H1 (cell line): ENCODE measurements at regions not wholly inside any gene's neighbourhood (a gene's known extent, or its start where the extent isn't known, plus 50 kb on each side); places are given as distances from the start of the nearest gene placed in this dataset.

ENCODE experiments used
- CTCF ChIA-PET: fragments of 300-600 bp; sonication (Branson Sonifier 250); formaldehyde crosslinking; loops from one replicate; lab custom pipeline; 2021; ENCODE audit not compliant: partially characterized antibody; lab: Charles Lee
- POLR2A ChIA-PET: fragments of 300-600 bp; sonication (Branson Sonifier 250); formaldehyde crosslinking; loops from one replicate; lab custom pipeline; 2021; ENCODE audit warnings: inconsistent platforms; ENCODE audit not compliant: partially characterized antibody; lab: Charles Lee
- DNase-seq, 2 experiments: peaks; one replicate each; pipeline versions ENCODE4 v3.0.0 to v3.0.0-alpha.2; 2010 to 2022; ENCODE audit warnings: low spot score in 2 of 2, low read depth in 1 of 2, mixed read lengths in 1 of 2
- FAIRE-seq: peaks from 2 replicates; lab custom pipeline; 2011; peaks lifted over from hg19 to GRCh38; lab: Jason Lieb, UNC
- H2AFZ ChIP-seq: 2 replicates; pipeline ENCODE4 v1.8.1; 2012; ENCODE audit warnings: low read length, inconsistent platforms
- H2AK5ac ChIP-seq: 2 replicates; pipeline ENCODE4 v1.6.1; 2013; ENCODE audit warnings: low read depth, low read length
- H2BK120ac ChIP-seq: replicated peaks from 2 replicates; pipeline ENCODE3; 2013; ENCODE audit warnings: low read depth, low read length, inconsistent platforms
- H2BK12ac ChIP-seq: 2 replicates; pipeline ENCODE4 v1.6.1; 2013; ENCODE audit warnings: low read depth, low read length
- H2BK15ac ChIP-seq: 2 replicates; pipeline ENCODE4 v1.6.1; 2013; ENCODE audit warnings: low read length
- H2BK20ac ChIP-seq: 2 replicates; pipeline ENCODE4 v1.6.1; 2013; ENCODE audit warnings: low read length
- H2BK5ac ChIP-seq: 2 replicates; pipeline ENCODE4 v1.6.1; 2013; ENCODE audit warnings: low read depth, low read length
- H3K14ac ChIP-seq: 2 replicates; pipeline ENCODE4 v1.6.1; 2013; ENCODE audit warnings: inconsistent platforms; ENCODE audit not compliant: insufficient read length
- H3K18ac ChIP-seq: 2 replicates; pipeline ENCODE4 v1.6.1; 2013; ENCODE audit warnings: low read length; ENCODE audit errors: extremely low read depth
- H3K23ac ChIP-seq: 2 replicates; pipeline ENCODE4 v1.6.1; 2013; ENCODE audit warnings: inconsistent platforms; ENCODE audit not compliant: insufficient read length
- H3K23me2 ChIP-seq: 2 replicates; pipeline ENCODE4 v1.6.1; 2013; ENCODE audit warnings: low read depth, low read length
- H3K27ac ChIP-seq: 2 replicates; pipeline ENCODE4 v1.6.1; 2011; ENCODE audit warnings: low read depth, low read length, inconsistent platforms
- H3K27me3 ChIP-seq, 4 experiments: replicated peaks in 1 of 4; 1 replicate in 1 of 4; 2 replicates in 3 of 4; pipeline versions ENCODE4 v1.6.1 to v1.8.1; 2011 to 2013; ENCODE audit warnings: low read length in 3 of 4, mild to moderate bottlenecking in 3 of 4, inconsistent platforms in 2 of 4, mixed read lengths in 2 of 4, moderate library complexity in 1 of 4; ENCODE audit not compliant: control insufficient read depth in 3 of 4, insufficient read depth in 3 of 4; ENCODE audit errors: extremely low read depth in 1 of 4
- H3K36me3 ChIP-seq, 4 experiments: 2 replicates each; pipeline versions ENCODE4 v1.6.1 to v1.8.1; 2011 to 2013; ENCODE audit warnings: mild to moderate bottlenecking in 4 of 4, low read length in 3 of 4, moderate library complexity in 2 of 4, control low read depth in 1 of 4, inconsistent platforms in 1 of 4; ENCODE audit not compliant: insufficient read depth in 4 of 4, control insufficient read depth in 2 of 4
- H3K4ac ChIP-seq: replicated peaks from 2 replicates; pipeline ENCODE3; 2013; ENCODE audit warnings: low read length, low read depth, mixed read lengths, inconsistent platforms; ENCODE audit not compliant: insufficient read length
- H3K4me1 ChIP-seq, 4 experiments: replicated peaks in 1 of 4; 1 replicate in 1 of 4; 2 replicates in 3 of 4; pipeline versions ENCODE4 v1.6.1 to v1.8.1; 2011 to 2013; ENCODE audit warnings: low read length in 3 of 4, inconsistent platforms in 2 of 4, mixed read lengths in 1 of 4; ENCODE audit not compliant: insufficient read depth in 4 of 4, control insufficient read depth in 3 of 4
- H3K4me2 ChIP-seq, 2 experiments: 2 replicates each; pipeline versions ENCODE4 v1.6.1 to v1.8.1; 2011 to 2013; ENCODE audit warnings: low read depth in 2 of 2, low read length in 2 of 2, control low read depth in 1 of 2, inconsistent platforms in 1 of 2, mild to moderate bottlenecking in 1 of 2; ENCODE audit not compliant: insufficient read depth in 1 of 2
- H3K4me3 ChIP-seq, 4 experiments: fragments of 200-600, 300-600 bp in 1 of 4; sonication (generic), shearing (Covaris generic), sonication (Bioruptor Twin) in 1 of 4; 2 replicates each; pipeline versions ENCODE4 v1.5.1 to v1.8.1; 2011 to 2016; ENCODE audit warnings: low read length in 4 of 4, low read depth in 3 of 4, control low read depth in 2 of 4, inconsistent platforms in 2 of 4, mild to moderate bottlenecking in 2 of 4, mixed read lengths in 1 of 4, moderate library complexity in 1 of 4; ENCODE audit not compliant: insufficient read depth in 2 of 4; ENCODE audit errors: extremely low read depth in 1 of 4
- H3K56ac ChIP-seq: replicated peaks from 2 replicates; pipeline ENCODE3; 2013; ENCODE audit warnings: low read depth, mild to moderate bottlenecking, mixed read lengths, low read length, inconsistent platforms; ENCODE audit not compliant: insufficient read length
- H3K79me1 ChIP-seq: 2 replicates; pipeline ENCODE4 v1.6.1; 2013; ENCODE audit warnings: low read depth, low read length, control low read depth
- H3K79me2 ChIP-seq, 2 experiments: 2 replicates each; pipeline versions ENCODE4 v1.6.1 to v1.8.1; 2012 to 2013; ENCODE audit warnings: low read length in 2 of 2, mild to moderate bottlenecking in 2 of 2, inconsistent platforms in 1 of 2; ENCODE audit not compliant: insufficient read depth in 2 of 2, control insufficient read depth in 1 of 2
- H3K9ac ChIP-seq, 4 experiments: replicated peaks in 1 of 4; 1 replicate in 1 of 4; 2 replicates in 3 of 4; pipeline versions ENCODE4 v1.6.1 to v1.8.1; 2011 to 2013; ENCODE audit warnings: low read depth in 3 of 4, low read length in 3 of 4, control low read depth in 2 of 4, mild to moderate bottlenecking in 2 of 4, moderate library complexity in 2 of 4, inconsistent platforms in 1 of 4; ENCODE audit errors: extremely low read depth in 1 of 4
- H3K9me3 ChIP-seq, 2 experiments: 2 replicates each; pipeline versions ENCODE4 v1.6.1 to v1.8.1; 2012 to 2013; ENCODE audit warnings: mild to moderate bottlenecking in 2 of 2, moderate library complexity in 2 of 2, control low read depth in 1 of 2, inconsistent platforms in 1 of 2, low read depth in 1 of 2, low read length in 1 of 2, mixed read lengths in 1 of 2; ENCODE audit not compliant: insufficient read depth in 2 of 2
- H4K20me1 ChIP-seq, 2 experiments: replicated peaks in 1 of 2; 2 replicates each; pipeline versions ENCODE3 to v1.8.1; 2011 to 2013; ENCODE audit warnings: inconsistent platforms in 2 of 2, low read length in 2 of 2, mild to moderate bottlenecking in 1 of 2; ENCODE audit not compliant: insufficient read depth in 2 of 2, control insufficient read depth in 1 of 2
- H4K5ac ChIP-seq: 2 replicates; pipeline ENCODE4 v1.6.1; 2013; ENCODE audit warnings: low read length, low read depth, mixed read lengths, inconsistent platforms; ENCODE audit not compliant: insufficient read length
- H4K8ac ChIP-seq: 2 replicates; pipeline ENCODE4 v1.8.0; 2013; ENCODE audit warnings: mild to moderate bottlenecking, moderate library complexity, low read length, inconsistent platforms; ENCODE audit not compliant: insufficient read depth; ENCODE audit errors: extremely low read depth
- H4K91ac ChIP-seq: replicated peaks from 2 replicates; pipeline ENCODE3; 2013; ENCODE audit warnings: low read length, mixed read lengths, inconsistent platforms; ENCODE audit not compliant: insufficient read length
- ATF2 ChIP-seq: IDR thresholded peaks from 2 replicates; pipeline ENCODE4 v1.6.1; 2012; ENCODE audit warnings: low read length, inconsistent platforms
- CREB1 ChIP-seq: IDR thresholded peaks from 2 replicates; pipeline ENCODE4 v1.6.1; 2012; ENCODE audit warnings: inconsistent platforms
- CTCF ChIP-seq, 3 experiments: IDR thresholded peaks; 1 replicate in 2 of 3; 2 replicates in 1 of 3; pipeline versions ENCODE4 v1.5.1 to v1.6.1; 2011; ENCODE audit warnings: low read length in 3 of 3, mild to moderate bottlenecking in 3 of 3, inconsistent platforms in 2 of 3, low read depth in 1 of 3, moderate library complexity in 1 of 3; ENCODE audit not compliant: insufficient read depth in 1 of 3; ENCODE audit errors: control extremely low read depth in 1 of 3
- EP300 ChIP-seq, 2 experiments: IDR thresholded peaks; 1 replicate in 1 of 2; 2 replicates in 1 of 2; pipeline ENCODE4 v1.6.1; 2011 to 2012; ENCODE audit warnings: low read depth in 2 of 2, low read length in 2 of 2, mild to moderate bottlenecking in 2 of 2, borderline replicate concordance in 1 of 2, inconsistent platforms in 1 of 2, moderate library complexity in 1 of 2
- NANOG ChIP-seq: IDR thresholded peaks from 2 replicates; pipeline ENCODE4 v1.6.1; 2011; ENCODE audit warnings: low read length, low read depth, mild to moderate bottlenecking, inconsistent platforms; ENCODE audit not compliant: insufficient read depth, poor library complexity, severe bottlenecking
- POLR2AphosphoS5 ChIP-seq: IDR thresholded peaks from 2 replicates; pipeline ENCODE4 v1.6.1; 2011; ENCODE audit warnings: low read depth, low read length
- RXRA ChIP-seq: IDR thresholded peaks from 2 replicates; pipeline ENCODE4 v1.6.1; 2011; ENCODE audit warnings: low read depth, mild to moderate bottlenecking, low read length, moderate library complexity; ENCODE audit not compliant: insufficient read depth
- SP1 ChIP-seq: IDR thresholded peaks from 2 replicates; pipeline ENCODE4 v1.6.1; 2011; ENCODE audit warnings: low read depth, low read length
- SUZ12 ChIP-seq: fragments of 200-600 bp; sonication (generic); IDR thresholded peaks from 2 replicates; pipeline ENCODE4 v1.6.1; 2012; ENCODE audit warnings: mild to moderate bottlenecking, inconsistent platforms, low read length, moderate library complexity, mixed read lengths
- TEAD4 ChIP-seq: IDR thresholded peaks from 2 replicates; pipeline ENCODE4 v1.6.1; 2012; ENCODE audit warnings: low read depth, low read length, inconsistent platforms, mixed read lengths
- WGBS, 2 experiments: shearing (Covaris generic) in 1 of 2; methylation state at CpG; one replicate each; pipeline versions ENCODE4 v1.1.6 to v1.1.7; 2013 to 2015; ENCODE audit warnings: low lambda C conversion rate in 2 of 2, mixed read lengths in 2 of 2, inconsistent platforms in 1 of 2, low coverage in 1 of 2, missing lambda C conversion rate in 1 of 2; ENCODE audit not compliant: insufficient replicate concordance in 2 of 2, insufficient coverage in 1 of 2, insufficient read length in 1 of 2; ENCODE audit errors: extremely low coverage in 1 of 2, missing lambda C conversion rate in 1 of 2; 5-methylcytosine and 5-hydroxymethylcytosine counted together

GRCh38 chr14:48193893-48194292 is 518.5 kb upstream of the MDGA2 start:
- H2BK120ac ChIP-seq = no peak overlapping the region
- no peak overlapping the region for H2BK15ac ChIP-seq
- no peak overlapping the region for H3K4ac ChIP-seq
- H4K5ac ChIP-seq = no peak overlapping the region
- ChIA-PET CTCF (no interaction called here), POLR2A (interaction anchor here (1.0 kb wide), 1 partner anchor 14 kb away, joined by 5 read pairs; no protein-coding TSS in a partner anchor)
- no peak overlapping the region for H3K23ac ChIP-seq
- FAIRE-seq = no peak
- no peak overlapping the region for H3K27ac ChIP-seq
- no peak overlapping the region for H2BK12ac ChIP-seq
- no peaks in the 10 kb centered on the region for H3K36me3 ChIP-seq
- WGBS, 2 experiments = 90% methylated on average over 13 of the region's 13 CpGs; no CpG with 5 or more reads in 1 of the 2 experiments
- H3K23me2 ChIP-seq = no peaks in the 10 kb centered on the region
- H3K56ac ChIP-seq = no peak overlapping the region
- H3K4me2 ChIP-seq = no peak overlapping the region
- H2AFZ ChIP-seq = no peak overlapping the region
- no peaks in the 10 kb centered on the region for H3K9me3 ChIP-seq
- no peak overlapping the region for H3K18ac ChIP-seq
- no peak overlapping the region for H4K91ac ChIP-seq
- H3K4me3 ChIP-seq = no peak overlapping the region
- H3K27me3 ChIP-seq = no peaks in the 10 kb centered on the region; a peak in 1 of 7 replicates
- DNase-seq = no peak
- H3K4me1 ChIP-seq = peaks cover 0 to 3% (median 0%) of the 10 kb centered on the region in 4 experiments; a peak in 1 of 7 replicates
- H3K14ac ChIP-seq = no peak overlapping the region
- H3K9ac ChIP-seq = no peak overlapping the region
- no peaks in the 10 kb centered on the region for H4K20me1 ChIP-seq
- no peaks in the 10 kb centered on the region for H3K79me1 ChIP-seq
- no peak overlapping the region for H4K8ac ChIP-seq
- no peak overlapping the region for H2AK5ac ChIP-seq
- no peak overlapping the region for H2BK20ac ChIP-seq
- no peaks in the 10 kb centered on the region for H3K79me2 ChIP-seq
- no peak overlapping the region for H2BK5ac ChIP-seq
- no peak for TF ChIP-seq ATF2
- TF ChIP-seq RXRA = no peak
- TF ChIP-seq CTCF (IDR thresholded peaks at IDR 0.05; ENCODE audit: control extremely low read depth in 1 of 3, insufficient read depth in 1 of 3, low read depth in 1 of 3, low read length in 3 of 3) = no peak
- TF ChIP-seq SUZ12 = no peak
- TF ChIP-seq TEAD4 = no peak
- TF ChIP-seq POLR2AphosphoS5 = no peak
- TF ChIP-seq EP300 (IDR thresholded peaks at IDR 0.05; ENCODE audit: borderline replicate concordance in 1 of 2, low read depth in 2 of 2, low read length in 2 of 2) = no peak
- TF ChIP-seq CREB1 = no peak
- no peak for TF ChIP-seq SP1
- no peak for TF ChIP-seq NANOG
